ENCODE measurements at regions not wholly inside any gene's neighbourhood (a gene's known extent, or its start where the extent isn't known, plus 50 kb on each side); places are given as distances from the start of the nearest gene placed in this dataset.

DNA sequence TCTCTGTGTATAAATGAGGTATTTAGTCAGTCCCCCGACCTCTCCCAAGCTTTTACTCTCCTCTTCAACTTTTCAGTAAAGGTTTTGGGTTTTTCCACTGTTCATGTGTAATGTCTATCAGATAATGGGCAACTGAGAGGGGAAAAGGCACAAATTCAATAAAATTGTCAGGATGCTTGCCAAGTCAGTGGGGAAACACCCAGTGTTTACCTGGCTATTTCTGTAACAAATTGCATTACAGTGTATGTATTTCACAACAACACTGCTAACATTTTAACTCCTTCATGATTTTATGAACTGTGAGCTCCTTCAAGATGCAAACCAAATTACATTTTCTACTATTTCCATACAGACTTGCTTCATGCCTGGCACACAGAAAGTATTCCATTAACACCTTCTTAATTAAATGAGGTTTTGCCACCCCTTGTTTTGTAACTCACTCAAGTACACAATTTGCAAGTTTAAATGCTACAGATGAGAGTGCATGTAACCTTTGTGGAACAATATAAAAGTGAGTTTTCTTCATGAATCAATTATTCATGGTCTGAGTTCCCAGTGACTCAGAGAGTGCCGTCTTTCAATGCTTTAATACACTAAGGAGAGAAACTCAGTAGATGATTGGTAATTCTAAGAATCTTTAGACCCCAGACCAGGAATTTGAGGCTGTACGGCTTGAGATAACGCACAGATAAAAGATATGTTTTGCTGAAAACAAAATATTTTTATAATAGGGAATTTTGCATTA, 149.8 kb upstream of the TLL1 start:
- DNase-seq, result no peak

DNA sequence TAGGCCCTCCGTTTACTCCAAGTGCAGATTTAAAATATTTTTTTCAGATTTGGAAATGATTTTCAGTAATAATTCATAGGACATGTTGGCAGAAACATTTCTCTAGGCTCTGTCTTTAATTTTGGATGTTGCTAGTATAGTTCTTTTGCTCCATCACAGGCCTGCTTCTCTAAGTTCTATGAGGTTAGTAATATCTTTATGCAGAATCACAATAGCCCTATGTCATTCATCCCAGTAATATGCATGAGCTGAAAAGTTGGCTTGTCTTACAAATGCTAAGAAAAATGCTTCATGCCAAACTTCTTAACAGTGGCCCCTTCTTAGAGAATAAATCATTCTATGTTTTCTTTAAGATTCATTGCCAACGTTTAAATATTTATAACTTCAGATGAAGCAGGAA, 148.3 kb upstream of the TLL1 start:
- DNase-seq, result no peak

DNA sequence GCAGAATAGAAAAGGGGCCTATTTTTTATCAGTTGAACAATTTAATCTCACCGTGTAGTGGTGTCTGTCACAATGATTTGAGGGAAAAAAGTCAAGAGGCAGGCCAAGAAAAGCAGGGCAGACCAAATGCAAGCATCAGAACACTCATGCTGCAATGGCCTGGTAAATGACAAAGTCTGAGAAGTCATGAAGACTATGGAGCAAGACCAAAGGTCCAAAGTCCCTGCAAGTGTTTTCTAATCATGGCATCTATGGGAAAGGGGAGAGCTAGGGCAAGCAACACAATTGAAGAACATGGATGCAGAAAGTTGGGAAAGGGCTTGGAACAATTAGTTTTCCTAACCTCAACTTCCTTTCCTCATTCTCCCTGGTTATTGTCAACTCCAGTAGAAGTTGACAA, 147.7 kb upstream of the TLL1 start:
- no peak for DNase-seq

DNA sequence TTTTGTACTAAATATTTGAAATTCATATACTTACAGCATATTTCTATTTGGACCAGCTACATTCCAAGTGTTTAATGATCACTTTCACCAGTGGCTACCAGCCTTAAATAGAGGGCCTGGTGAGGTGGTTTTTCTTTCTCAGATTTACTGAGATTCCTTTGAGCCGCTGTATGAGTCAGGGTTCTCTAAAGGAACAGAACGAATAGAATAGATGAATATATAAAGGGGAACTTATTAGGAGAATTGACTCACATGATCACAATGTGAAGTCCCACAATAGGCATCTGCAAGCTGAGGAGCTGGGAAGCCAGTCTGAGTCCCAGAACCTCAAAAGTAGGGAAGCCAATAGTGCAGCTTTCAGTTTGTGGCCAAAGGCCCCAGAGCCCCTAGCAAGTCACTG, 146.2 kb upstream of the TLL1 start:
- peak; percentile 22 for DNase-seq

DNA sequence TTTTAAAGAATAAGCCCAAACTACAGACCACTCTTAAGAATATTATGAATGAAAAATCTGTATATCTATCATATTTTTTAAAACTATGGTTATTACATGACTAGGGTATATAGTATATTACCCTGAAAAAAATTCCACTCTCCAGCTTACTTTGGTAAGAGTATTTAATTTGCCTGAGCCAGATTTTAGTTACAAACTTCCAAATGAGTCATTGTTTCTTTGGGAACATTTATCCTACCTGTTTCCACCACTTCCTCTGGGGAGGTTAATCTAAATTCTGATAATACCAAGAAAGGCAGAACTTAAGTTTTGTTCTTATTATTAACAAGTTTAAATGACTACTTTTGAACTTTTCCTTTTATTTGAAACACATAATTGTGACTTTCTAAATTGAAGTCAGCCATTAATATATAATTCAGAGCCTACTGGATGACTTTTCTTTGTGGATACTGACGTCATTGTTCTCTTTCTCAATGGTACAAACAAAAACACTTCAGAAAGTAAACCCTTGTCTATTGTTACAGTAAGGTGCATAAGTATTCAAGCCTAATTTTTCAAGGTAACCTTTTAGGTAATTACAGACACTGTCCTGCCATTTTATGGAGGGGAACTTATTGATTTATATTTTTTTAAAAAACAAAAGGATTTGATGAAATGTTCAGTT, 135.6 kb upstream of the TLL1 start:
- DNase-seq, result no peak

DNA sequence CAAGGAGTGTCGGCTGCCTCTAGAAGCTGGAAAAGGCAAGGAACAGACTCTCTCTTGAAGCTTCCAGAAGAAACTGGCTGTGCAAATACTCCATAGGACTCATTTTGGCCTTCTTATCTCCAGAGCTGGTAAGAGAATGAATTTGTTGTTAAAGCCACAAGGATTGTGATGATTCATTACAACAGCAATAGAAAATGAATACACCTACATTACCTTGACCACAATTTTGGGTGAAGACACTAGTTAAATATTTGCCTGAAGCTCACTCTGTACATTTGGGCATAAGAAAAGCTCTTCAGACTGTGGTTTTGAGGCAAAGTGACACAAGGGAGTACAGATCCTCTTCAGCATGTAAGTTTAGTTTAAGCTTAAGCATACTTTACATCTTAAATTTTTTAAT, 134.5 kb upstream of the TLL1 start:
- DNase-seq, result no peak

DNA sequence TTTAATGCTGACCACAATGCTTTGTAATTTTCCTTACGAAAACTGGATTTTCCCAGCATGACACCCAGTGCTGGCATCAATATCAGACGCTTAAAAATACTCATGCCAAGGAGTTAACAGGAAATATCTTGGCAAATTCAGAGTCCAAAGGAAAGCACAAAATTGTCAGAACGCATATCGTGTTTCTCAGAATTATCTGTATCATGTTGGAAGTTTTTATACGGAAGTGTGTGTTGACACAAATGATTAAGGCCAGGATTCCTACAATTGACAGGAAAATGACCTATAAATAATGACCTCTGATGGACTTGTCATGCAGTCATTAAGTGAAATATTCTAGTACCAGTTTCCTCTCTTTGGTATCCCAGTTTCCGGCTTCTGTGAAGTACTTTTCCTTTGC, 132.1 kb upstream of the TLL1 start:
- no peak for DNase-seq

DNA sequence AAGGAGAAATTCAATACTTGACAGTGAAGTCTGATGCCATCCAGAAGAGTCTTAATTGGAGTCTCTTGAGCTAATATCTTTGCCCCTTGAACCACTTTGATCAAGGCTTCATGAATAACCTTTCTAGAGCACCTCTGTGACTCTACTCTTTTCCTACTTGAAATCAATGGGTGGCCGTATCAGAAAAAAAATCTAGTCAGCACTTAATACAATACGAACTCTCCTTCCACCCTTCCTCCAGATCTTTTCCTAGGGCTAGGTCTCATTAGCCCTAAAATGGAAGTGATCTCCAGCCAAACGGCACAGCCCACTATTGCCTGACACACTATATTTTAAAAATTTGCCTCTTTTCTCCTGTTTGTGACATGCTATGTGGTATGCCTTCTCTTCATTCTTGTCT, 129.6 kb upstream of the TLL1 start:
- DNase-seq, result no peak

DNA sequence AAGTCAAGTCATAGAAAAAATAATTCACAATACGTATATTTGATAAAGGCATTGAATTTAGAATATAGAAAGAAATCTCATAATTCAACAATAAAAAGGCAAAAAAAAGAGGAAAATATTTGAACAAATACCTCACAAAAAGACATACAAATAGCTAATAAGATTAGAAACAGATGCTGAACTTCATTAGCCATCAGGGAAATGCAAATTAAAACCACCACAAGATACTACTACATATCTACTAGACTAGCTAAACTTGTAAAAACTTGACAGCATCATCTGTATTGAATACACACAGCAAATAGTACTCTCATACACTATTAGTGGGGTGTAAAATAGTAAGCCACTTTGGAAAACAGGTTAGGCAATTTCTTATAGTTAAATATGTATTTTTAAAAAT, 128.7 kb upstream of the TLL1 start:
- DNase-seq, result no peak

DNA sequence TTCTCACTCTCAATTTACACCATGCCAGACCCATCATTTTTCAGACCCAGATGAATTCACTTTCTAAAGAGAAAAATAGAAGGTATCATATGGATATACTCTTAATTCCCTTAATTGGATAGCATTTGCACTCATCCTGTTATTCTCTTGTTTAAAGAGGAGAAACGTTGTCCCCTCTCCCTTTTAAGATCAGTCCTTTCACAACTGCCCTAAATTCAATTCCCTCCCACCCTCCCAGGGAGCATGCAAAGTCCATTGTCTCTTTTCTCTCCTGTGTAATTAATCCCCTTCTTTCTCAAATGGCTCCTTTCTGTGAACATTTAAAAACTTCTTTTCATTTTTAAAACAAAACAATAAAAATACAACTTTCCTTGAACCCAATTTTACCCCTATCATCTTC, 124.7 kb upstream of the TLL1 start:
- DNase-seq, result no peak

DNA sequence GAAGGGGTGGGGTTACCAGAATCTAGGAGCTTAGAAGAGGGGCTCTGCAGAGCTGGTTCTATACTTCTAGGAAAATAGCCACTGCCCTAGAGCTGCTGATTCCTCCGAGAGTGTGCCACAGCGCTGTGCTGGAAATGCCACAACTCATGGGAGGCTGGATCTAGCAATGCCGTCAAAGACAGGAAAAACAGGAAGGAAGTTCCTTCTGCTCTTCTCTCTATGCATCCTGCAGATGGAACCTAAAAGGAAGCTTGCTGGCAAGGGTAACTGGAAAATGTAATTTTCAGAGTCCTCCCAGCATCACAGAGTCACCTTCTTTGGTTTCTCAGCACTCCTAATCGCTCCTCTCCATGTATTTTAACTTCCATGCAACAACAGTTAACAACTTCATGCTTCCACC, 121.2 kb upstream of the TLL1 start:
- DNase-seq, result no peak

DNA sequence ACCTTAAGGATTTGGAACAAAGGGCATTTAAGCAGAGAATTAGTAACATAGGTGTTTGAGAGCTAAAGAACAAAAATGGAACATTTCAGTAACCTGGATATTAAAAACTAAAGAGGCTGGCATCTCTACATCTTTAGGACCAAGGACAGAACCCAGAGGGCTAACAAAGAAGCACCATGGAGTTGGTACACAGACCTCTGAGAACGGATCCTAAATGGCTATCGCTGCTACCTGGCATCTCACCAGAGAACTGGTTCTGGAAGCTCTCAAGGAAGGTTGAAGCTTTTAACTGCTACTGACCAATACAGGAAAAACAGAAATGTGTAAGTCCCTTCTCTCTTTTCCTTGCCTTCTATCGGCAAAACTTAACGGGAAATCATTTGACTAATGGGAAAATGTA, 118.4 kb upstream of the TLL1 start:
- DNase-seq, result no peak

DNA sequence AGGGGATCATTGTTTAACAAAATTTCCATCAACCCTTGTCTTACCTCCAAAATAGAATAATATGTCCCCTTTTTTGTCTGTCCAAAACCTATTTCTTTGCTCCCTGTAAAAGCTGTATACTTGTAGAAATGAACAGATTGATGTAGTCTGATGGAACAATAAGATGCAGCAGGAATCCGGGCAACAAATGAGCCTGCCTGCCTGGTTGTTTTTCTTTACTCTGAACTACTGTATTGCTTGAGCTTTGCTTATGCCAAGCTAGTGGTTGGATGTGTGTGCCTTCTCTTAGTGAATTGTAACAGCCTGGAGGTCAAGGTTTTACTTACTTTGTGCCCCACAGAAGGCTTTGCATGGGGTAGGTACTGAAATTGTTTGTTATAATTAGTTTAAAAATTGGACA, 116.2 kb upstream of the TLL1 start:
- no peak for DNase-seq

DNA sequence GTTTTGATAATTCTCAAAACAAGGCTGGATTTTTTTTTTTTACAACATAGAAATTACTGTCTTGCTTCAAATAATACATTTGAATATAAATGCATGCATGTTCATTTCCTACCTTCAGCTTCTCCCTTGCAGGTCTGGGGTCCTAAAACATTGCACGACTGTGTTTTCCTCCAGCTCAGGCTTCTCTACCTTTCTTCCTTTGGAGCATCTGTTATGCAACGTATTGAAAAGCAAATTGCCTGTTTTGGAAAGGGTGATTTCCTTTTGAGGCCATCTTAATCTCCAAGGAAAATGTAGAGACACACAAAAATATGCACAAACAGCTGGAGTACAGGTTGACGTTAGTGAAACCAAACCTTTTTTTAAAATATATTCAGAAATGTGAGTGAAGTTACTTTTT, 115.6 kb upstream of the TLL1 start:
- no peak for DNase-seq

DNA sequence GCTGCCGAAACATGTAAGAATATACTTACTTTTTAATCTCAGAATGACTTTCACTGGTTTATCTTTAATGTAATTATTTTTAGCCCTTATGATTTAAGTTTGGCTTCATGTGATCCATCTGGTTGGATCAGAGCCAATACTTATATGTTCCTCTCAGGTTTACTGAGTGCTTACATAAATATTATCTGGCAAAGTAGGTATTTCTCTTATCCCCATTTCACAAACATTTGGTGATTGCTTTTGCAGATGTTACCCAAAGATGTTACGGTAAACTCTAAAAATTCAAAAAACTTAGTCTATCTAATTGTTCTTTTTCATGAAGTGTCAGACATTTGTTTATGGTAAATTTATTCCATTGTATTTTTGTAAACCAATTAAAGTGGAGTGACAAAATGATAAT, 115.0 kb upstream of the TLL1 start:
- DNase-seq, result no peak

DNA sequence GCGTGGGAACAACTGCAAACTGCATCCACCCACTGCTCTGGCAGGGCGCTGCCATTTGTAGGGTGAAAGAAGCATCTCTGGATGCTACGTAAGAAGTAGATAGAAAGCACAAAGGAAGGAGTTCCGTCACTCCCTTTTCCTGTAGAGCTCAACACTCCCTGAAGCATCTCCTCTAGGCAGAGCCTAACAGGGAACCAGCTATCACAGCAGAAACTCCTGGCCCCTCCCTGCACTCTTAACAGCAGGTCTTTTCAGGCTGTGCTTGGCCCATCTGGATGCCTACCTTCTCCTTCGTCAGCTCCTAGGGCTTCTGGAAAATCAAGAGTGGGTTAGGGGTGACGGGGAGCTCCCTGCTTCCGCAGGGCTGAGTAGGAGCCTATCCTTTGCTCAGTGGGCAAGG, 112.9 kb upstream of the TLL1 start:
- no peak for DNase-seq

DNA sequence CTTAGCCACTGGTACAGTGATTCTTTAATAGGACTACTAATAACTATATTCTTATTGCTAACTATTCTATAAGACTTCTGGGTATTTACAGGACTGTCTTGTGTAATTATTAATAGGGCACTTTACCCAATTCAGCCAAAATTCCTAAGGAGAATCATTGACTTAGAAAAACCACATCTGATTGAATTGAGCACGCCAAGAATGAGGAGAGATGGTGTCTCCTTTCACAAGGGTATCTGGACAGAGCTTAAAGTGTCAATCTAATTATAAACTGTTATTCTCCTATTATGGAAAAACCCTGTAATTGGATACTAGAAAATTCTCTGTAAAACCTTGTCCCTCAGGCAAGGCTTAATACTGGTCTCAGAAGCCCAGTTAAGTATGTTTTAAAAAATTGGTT, 111.1 kb upstream of the TLL1 start:
- DNase-seq, result no peak

DNA sequence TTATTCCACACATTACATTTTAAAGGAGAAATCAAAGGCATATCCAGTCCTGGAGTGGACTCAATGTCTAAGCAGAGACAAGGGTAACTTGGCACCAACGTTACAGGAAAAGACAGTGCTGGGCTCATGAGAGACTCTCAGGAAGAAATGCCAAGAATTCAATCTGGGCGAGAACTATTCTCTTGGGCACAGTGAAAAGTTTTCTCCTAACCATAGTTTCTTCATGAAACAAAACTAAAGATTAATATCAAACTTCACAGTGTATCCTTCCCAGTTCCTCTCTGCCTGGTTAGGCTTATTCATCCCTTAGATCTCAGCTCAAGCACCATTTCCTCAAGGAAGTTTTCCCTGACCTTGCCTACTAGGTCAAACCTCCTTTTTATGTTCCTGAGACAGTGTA, 109.4 kb upstream of the TLL1 start:
- no peak for DNase-seq

DNA sequence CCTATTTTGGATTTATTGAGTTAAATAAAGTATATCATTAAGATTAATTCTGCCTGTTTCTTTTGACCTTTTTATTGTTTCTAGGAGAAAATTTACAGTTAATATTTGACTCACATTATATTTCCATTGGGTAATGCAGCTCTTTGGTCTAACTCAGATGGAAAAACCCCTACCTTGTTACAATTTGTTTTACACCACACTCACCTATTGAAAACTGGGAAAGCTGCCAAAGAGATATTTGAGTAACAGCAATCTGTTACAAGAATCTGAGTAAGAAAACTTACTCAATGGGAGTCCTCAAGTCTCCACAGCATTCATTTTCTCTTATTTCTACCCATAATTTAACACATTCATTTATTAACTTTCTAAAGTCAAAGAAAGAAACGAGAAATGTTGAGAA, 108.0 kb upstream of the TLL1 start:
- no peak for DNase-seq

DNA sequence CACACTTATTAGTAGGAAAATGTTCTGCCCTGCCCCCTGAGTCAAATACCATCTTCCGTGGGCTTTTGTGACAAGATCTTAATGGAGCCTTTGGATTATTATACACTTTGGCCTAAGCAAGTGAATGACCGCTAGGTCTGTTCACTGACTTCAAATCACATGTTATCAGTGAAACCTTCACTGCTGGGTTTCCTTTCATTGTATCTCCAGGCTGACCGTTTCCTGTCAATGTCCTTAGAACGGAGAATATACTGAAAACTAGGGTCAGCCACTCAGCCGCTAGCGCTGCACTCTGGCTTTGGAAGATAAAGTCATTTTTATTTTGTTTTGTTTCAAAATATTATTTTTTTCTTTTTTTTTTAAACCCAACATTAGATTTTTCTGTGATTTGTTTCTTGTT, 107.0 kb upstream of the TLL1 start:
- DNase-seq, result no peak

DNA sequence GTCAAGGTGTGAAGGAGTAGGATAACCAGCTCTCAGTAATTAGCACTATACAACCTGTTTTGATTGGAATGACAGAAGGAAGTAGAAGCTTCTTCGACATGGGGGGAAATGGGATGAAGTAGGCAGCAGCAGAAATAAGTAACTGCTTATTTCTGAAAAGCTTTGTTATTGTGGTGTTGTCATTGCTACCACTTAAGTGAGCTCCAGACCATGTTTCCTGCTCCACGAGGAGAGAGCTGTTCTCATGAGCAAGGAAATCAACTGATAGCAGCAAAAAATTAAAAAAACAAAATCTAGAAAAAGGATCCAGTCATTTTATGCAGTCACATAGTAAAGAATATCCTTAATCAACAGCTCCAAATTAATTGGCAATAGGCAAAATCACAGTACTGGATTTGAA, 106.1 kb upstream of the TLL1 start:
- no peak for DNase-seq

DNA sequence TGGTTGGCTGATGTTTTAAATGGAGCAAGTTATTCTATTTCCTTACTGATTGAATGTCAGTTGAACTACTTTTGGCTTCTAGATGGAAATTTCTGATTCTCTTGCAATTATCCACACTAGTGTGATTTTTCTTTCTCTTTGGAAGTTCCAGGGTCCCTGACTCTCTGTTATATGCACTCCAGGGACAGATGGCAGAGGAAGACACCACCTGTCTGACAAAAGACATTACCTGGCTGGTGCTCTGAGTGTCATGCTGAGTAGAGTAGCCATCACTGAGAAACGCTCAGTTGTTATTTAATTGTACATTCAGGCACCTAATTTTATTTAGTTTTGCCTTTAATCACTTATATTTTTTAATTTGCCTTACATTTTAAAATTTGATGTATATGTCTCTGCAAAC, 105.4 kb upstream of the TLL1 start:
- no peak for DNase-seq

DNA sequence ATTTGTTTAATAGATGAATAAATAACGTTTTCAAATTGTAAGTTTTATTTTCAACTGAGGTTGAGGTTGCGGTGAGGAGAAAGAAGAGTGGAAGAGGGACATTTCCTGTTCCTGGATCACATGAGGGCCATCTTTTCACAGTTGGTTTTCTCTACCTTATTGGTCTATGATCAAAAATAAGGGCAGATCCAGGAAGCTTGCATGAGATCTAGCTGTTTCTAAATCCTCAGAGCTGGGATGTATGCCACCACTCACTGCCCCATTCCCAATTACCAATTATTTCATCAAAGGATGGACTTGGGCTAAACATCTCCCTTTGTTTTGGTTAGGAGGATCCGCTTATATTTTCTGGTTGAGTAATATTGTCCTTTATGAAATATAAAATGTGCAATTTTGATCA, 104.8 kb upstream of the TLL1 start:
- no peak for DNase-seq

DNA sequence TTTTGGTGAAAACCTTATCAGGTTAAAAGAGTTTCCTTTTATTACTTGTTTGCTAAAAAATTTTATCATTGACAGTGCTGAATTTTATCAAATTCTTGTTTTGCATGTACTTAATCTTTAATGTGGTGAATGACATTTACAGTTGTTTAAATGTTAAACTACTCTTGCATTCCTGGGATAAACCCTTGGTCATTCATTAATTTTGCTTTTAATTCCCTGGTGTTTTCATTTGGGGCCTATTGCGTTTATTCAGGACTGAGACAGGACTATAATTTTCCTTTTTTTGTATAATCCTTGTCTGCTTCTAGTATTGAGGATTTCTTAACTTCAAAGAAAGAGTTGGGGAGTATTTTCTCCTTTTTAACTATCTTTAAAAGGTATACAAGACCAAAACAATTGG, 98.7 kb upstream of the TLL1 start:
- DNase-seq, result no peak
